NCI-H187 treated with DMSO at 0.1 percent for 48 hours (cell line): ENCODE measurements at regions not wholly inside any gene's neighbourhood (a gene's known extent, or its start where the extent isn't known, plus 50 kb on each side); places are given as distances from the start of the nearest gene placed in this dataset.

Experiments used
- DNase-seq: peaks from one replicate; lab custom pipeline; 2025; lab: John Stamatoyannopoulos, UW

- DNase-seq, result no peak
Measured at GRCh38 chr14:34243001-34243400, 219.0 kb downstream of the SPTSSA start.

GRCh38 chr14:34241185-34241711, 220.8 kb downstream of the SPTSSA start:
- DNase-seq, result no peak

- DNase-seq, result no peak
Measured at GRCh38 chr14:34238610-34239009, 223.4 kb downstream of the SPTSSA start.

- DNase-seq, result no peak
Measured at GRCh38 chr14:34237677-34238076, 224.4 kb downstream of the SPTSSA start.

DNA sequence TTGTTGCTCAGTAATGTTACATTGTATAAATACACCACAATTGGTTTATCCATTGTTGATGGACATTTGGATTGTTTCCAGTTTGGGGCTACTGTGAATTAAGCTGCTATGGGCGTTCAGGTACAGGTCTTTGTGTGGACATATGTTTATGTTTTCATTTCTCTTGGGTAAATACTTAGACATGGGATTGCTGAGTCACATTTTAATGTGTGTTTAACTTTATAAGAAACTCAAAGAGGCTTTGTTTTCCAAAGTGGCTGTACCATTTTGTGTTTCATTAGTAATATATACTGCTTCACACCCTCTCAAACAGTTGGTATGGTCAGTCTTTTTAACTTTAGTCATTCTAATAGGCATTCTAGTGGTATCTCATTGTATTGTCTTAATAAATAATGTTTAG, 225.0 kb downstream of the SPTSSA start:
- DNase-seq, result no peak

- DNase-seq, result no peak
Measured at GRCh38 chr14:34235643-34236300, 226.3 kb downstream of the SPTSSA start.

GRCh38 chr14:34234258-34234657, 227.8 kb downstream of the SPTSSA start:
- DNase-seq, result no peak

GRCh38 chr14:34233619-34234018, 228.4 kb downstream of the SPTSSA start:
- DNase-seq, result no peak

GRCh38 chr14:34232790-34233189, 229.2 kb downstream of the SPTSSA start:
- DNase-seq, result no peak

DNA sequence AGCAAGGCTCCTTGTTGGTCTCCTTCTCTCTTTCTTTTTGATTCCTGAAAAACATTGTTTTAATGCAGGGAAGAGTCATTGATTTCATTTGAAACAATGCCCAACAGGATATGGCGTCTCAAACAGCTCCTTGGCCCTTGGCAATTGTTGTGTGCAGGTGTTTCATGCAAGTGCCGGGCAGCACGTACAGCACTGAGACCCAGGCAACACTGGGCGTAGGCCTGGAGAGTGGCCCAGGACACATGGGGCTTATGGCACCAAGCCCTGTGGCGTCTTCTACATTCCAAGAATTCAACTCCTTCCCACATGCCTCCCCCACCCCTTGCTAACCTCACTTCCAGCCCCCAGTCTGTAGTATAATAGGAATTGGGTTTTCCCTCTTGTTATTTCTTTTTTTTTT, 230.4 kb downstream of the SPTSSA start:
- no peak for DNase-seq

GRCh38 chr14:34229140-34229539, 232.9 kb downstream of the SPTSSA start:
- no peak for DNase-seq

GRCh38 chr14:34228650-34228976, 233.4 kb downstream of the SPTSSA start:
- DNase-seq, result no peak

DNA sequence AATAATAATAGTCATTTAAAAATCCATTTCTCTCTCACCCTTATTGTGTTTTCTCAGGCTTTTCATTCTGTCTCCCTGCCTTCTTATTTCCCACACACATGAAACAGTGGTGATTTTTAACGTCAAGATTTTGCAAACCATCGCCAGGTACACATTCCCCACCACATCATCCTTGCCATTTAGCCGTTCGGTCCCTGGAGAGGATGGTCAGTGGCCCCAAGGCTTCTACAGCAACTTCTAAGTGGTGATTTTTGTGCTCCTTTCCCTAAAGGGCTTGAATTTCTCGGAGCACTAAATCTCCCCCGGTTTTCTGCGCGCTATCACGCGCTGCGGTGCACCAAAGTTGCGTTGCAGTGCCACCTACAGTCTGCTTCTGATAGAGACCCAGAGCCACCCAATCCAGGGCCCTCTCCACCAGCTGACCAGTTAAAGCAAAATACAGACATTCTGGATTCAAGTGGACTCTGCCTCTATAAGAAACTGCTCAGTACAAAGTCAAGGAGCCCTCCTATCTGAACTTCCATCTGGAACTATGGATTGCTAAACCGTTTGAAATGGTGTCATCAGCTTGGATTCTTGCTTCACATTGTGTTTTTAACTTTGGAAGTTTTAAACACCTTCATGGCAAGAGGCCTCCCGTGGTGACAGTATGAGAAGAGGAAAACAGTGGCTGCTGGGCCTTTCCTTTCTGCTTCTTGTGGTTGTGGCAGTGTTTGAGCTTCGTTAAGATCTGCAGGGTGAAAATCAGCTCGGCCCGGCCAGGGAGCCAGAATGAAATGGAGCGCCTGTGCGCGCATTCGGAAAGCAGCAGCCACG, 234.0 kb downstream of the SPTSSA start:
- no peak for DNase-seq

DNA sequence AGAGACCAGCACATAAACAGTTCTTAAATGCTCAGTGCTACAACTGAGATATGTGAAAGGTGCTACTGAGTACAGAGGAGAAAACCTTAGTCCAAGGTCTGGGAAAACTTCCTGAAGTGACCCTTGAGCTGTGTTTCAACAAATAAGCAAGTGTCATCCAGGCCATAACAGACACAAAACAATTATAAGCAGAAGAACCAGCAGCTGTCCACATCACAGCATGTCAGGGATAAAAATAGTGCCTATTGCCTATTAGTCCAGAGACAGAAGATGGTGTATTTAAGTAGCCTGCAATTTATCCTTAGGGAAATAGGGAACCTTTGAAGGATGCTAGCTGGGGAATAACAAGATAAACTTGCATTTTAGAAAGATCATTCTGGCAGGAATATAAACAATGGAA, 237.8 kb downstream of the SPTSSA start:
- DNase-seq, result no peak

- no peak for DNase-seq
Measured at GRCh38 chr14:34223373-34224148, 238.5 kb downstream of the SPTSSA start.

DNA sequence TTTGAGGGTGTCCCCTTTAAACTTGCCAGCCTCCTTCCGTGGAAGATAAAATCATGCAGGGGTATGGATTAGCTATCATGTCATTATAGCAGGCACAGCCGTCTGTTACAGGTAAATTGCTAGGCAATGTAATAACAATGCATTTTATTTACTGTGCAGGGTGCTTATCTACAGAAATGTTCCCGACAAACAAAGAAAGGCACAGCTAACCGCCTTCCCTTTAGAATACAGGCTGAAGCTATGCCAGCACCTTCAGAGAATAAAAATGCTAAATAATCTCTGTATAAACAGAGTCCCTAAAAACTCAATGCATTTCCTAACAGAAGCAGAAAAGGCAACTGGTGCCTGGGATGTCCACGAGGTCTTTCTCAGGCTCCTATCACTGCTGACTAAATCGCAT, 239.2 kb downstream of the SPTSSA start:
- no peak for DNase-seq

DNA sequence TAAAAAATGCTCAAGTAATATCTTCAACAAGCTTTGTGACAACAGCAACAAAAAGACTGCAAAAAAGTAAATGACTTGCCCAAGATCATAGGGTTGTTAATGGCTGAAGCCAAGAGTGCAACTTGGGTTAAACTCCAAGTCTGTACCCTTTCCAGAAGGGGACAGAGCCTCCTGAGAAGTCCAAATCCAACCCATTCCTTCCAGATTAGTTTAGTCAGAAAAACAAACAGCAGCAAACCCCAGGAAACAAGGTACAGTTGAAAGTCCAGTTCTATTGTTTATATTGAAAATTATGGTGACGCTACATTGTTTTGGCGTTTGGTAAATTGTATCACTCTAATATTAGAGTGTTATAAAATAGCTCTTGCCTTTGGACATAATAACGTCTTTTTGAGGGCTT, 239.9 kb downstream of the SPTSSA start:
- DNase-seq, result no peak

DNA sequence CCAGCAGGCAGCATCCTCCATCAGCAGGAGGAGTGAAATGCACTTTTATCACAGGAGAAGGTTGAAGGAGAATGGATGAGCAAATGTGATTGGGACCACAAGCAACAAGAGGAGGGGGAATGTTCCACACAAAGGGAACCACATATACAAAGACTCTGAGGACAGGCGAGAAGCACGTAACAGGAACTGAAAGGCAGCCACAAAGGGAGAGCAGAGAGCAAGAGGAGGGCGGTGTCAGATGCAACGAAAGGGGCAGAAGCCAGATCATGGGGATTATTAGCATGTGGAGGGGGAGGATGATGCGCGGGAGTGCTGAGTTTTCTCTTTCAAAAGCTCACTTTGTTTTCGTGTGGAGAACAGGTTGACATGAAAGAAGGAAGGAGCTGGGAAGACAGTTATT, 241.1 kb downstream of the SPTSSA start:
- no peak for DNase-seq

- DNase-seq, result no peak
Measured at GRCh38 chr14:34220378-34220706, 241.7 kb downstream of the SPTSSA start.

DNA sequence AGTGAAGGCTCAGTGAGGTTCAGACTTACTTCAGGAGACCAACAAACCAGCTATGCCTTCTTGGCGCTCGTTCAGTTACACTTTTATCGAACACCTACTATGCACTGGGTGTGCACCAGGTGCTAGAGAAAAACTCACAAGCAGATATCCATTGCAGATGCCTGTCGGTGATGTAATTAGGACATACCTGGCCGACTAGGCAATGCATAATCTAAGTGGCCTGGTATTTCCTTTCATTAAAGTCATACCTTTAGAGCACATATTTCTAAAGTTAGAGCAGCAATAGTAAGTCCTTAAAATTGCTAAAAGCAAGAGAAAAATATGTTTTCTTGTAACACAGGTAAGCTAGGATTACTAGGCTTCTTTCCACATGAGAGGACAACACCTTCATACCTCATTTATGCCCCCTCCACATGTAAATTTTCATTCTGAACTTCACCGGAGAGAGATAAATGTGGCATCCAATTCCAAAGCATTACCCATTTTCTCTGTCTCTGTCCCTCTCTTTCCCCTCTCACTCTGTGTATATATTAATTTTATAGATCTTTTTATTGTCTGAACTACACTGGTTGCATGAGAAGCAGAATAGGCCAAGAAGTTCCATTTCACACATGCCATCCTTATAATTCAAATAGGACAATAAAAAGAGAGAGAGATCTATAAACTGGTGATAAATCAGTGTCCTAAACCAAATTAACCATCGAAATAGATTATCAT, 242.2 kb downstream of the SPTSSA start:
- DNase-seq, result no peak

DNA sequence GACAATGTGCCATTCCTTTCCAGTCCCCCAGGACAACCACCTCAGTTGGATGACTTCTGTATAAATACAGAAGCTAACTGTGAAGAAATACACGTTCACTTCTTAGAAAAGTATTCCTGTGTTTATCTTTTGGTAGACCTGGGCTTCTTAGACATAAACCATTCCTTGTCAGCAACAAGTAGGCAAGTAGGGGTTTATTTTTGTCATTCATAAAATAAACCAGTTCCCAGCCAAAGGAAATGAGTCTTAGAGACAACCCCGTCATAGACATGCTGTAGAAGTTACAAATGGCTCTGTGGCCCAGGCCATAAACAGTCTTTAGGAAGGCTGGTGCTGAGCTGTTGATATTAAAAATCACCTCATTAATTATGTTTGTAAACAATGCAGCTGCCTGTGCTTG, 243.2 kb downstream of the SPTSSA start:
- no peak for DNase-seq

DNA sequence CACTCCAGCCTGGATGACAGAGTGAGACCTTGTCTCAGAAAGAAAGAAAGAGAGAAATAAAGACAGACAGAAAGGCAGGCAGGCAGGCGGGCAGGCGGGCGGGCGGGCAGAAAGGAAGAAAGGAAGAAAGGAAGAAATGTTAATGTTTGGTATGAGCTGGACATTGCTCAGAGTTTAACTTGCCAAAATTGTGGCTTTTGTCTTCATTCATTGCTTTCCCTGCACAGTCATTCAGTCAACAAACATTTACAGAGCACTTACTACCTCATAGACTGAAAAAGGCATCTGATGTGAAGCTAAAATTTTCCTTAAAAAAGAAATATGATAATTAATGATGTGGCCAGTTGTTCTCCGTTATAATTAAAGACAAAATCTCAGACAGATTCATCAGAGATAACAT, 247.1 kb downstream of the SPTSSA start:
- no peak for DNase-seq
